OCI-LY1 (cell line): ENCODE measurements at regions not wholly inside any gene's neighbourhood (a gene's known extent, or its start where the extent isn't known, plus 50 kb on each side); places are given as distances from the start of the nearest gene placed in this dataset.
"Not testable (repeated sequence)": the region's sequence is repeated elsewhere in the genome, so short reads cannot be mapped to it uniquely, and the experiment has no call there.

Experiments
- H2AFZ ChIP-seq: fragments of 200-600 bp; sonication (generic), shearing (Covaris generic); 2 replicates; pipeline ENCODE4 v1.6.0; 2014; ENCODE audit warnings: antibody characterized with exemption, mild to moderate bottlenecking, low read length
- H3F3A ChIP-seq: fragments of 200-600 bp; sonication (generic), shearing (Covaris generic); 2 replicates; pipeline ENCODE4 v1.6.0; 2014; ENCODE audit warnings: mild to moderate bottlenecking, antibody characterized with exemption, low read length, moderate library complexity; ENCODE audit not compliant: insufficient read depth
- H3K27ac ChIP-seq: fragments of 200-600 bp; sonication (generic); 2 replicates; pipeline ENCODE4 v1.5.1; 2014; ENCODE audit warnings: low read length, mixed run types, mild to moderate bottlenecking, low read depth; ENCODE audit not compliant: poor library complexity, severe bottlenecking
- H3K27me3 ChIP-seq: fragments of 200-600 bp; sonication (generic); 2 replicates; pipeline ENCODE4 v1.6.0; 2014; ENCODE audit warnings: antibody characterized with exemption, mild to moderate bottlenecking, low read length, moderate library complexity; ENCODE audit not compliant: insufficient read depth
- H3K36me3 ChIP-seq: fragments of 200-600 bp; sonication (generic); 2 replicates; pipeline ENCODE4 v1.6.1; 2014; ENCODE audit warnings: mild to moderate bottlenecking, antibody characterized with exemption, low read length, moderate library complexity, mixed read lengths; ENCODE audit not compliant: insufficient read depth
- H3K4me1 ChIP-seq: fragments of 200-600 bp; sonication (generic); 2 replicates; pipeline ENCODE4 v1.5.1; 2014; ENCODE audit warnings: mild to moderate bottlenecking, low read length, moderate library complexity; ENCODE audit not compliant: insufficient read depth, severe bottlenecking
- H3K4me2 ChIP-seq: fragments of 200-600 bp; sonication (generic), shearing (Covaris generic); 2 replicates; pipeline ENCODE4 v1.6.1; 2014; ENCODE audit warnings: low read length
- H3K4me3 ChIP-seq: fragments of 200-600 bp; sonication (generic); 2 replicates; pipeline ENCODE4 v1.5.1; 2014; ENCODE audit warnings: low read length, low read depth, mild to moderate bottlenecking, mixed read lengths; ENCODE audit not compliant: poor library complexity, severe bottlenecking
- H3K79me2 ChIP-seq: fragments of 200-600 bp; shearing (Covaris generic); 2 replicates; pipeline ENCODE4 v1.6.1; 2016; ENCODE audit warnings: mixed run types, low read length, mixed read lengths; ENCODE audit not compliant: insufficient read depth
- H3K9ac ChIP-seq: fragments of 200-600 bp; sonication (generic), shearing (Covaris generic); 2 replicates; pipeline ENCODE4 v1.6.1; 2014; ENCODE audit warnings: mild to moderate bottlenecking, low read length, mixed read lengths
- H3K9me2 ChIP-seq: fragments of 200-600 bp; sonication (generic), shearing (Covaris generic); 2 replicates; pipeline ENCODE4 v1.6.1; 2014; ENCODE audit warnings: low read depth, mild to moderate bottlenecking, low read length, mixed read lengths
- H3K9me3 ChIP-seq: fragments of 200-600 bp; shearing (Covaris generic); 2 replicates; pipeline ENCODE4 v1.6.1; 2014; ENCODE audit warnings: low read length, mixed read lengths
- H4K20me1 ChIP-seq: fragments of 200-600 bp; sonication (generic), shearing (Covaris generic); 2 replicates; pipeline ENCODE4 v1.6.0; 2016; ENCODE audit warnings: mild to moderate bottlenecking, low read length; ENCODE audit not compliant: insufficient read depth

DNA sequence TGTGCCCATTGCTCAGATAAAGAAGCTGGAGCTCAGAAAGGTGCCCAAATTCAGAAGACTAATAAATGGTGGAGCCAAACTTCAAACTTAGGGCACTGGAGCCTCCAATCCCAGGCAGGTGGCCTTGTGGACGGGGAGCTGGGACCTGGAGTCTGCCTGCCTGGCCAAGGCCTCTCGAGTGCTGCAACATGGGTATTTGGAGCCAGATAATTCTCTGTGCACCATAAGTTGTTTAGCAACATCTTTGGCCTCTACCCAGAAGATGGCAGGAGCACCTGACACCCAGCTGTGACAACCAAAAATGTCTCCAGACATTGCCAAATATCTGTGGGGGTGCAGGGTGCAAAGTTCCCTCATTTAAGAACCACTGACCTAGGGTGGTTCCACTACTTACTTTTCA is 915.0 kb downstream of the RPIA start:
- H3K36me3 ChIP-seq, H3K4me2 ChIP-seq, H3K27me3 ChIP-seq, H3K79me2 ChIP-seq, H3K9me2 ChIP-seq, H3K9ac ChIP-seq, H3K4me3 ChIP-seq, H3K4me1 ChIP-seq, H3K27ac ChIP-seq, H3F3A ChIP-seq, H3K9me3 ChIP-seq, H2AFZ ChIP-seq, H4K20me1 ChIP-seq: not testable (repeated sequence)

DNA sequence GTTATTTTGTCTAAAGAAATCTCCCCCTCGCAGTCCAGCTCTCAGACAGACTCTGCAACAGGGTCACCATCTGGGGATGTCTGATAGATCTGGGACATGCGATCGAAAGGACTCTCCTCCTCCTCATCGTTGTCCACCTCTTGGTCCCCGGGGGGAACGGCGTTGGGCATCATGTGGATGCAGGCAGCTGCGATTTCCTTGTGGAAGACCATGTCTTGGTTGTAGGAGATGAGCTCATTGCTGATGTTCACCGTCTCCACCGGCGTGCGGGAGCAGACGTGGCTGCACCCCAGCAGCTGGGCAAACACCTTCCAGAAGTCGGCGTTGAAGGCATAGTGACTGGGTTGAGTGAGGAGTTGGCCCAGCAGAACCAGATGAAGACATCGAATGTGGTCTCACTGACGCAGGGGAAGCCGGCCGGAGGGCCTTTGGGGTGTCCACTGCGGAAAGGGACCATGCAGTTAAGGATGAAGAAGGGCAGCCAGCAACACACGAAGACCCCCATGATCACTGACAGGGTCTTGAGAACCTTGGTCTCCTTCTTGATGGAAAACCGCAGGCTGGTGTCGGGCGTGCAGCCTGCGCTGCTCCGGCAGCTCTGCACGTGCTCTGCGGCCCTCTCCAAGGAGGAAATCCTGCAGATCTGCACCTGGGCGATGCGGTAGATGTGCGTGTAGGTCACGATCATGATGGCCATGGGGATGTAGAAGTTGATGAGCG is 918.9 kb downstream of the RPIA start:
- H3K4me2 ChIP-seq, H3K36me3 ChIP-seq, H3K9ac ChIP-seq, H3K4me3 ChIP-seq, H3K79me2 ChIP-seq, H3K9me3 ChIP-seq, H4K20me1 ChIP-seq, H3K27ac ChIP-seq, H3K9me2 ChIP-seq, H3K4me1 ChIP-seq, H3K27me3 ChIP-seq, H3F3A ChIP-seq, H2AFZ ChIP-seq: not testable (repeated sequence)

DNA sequence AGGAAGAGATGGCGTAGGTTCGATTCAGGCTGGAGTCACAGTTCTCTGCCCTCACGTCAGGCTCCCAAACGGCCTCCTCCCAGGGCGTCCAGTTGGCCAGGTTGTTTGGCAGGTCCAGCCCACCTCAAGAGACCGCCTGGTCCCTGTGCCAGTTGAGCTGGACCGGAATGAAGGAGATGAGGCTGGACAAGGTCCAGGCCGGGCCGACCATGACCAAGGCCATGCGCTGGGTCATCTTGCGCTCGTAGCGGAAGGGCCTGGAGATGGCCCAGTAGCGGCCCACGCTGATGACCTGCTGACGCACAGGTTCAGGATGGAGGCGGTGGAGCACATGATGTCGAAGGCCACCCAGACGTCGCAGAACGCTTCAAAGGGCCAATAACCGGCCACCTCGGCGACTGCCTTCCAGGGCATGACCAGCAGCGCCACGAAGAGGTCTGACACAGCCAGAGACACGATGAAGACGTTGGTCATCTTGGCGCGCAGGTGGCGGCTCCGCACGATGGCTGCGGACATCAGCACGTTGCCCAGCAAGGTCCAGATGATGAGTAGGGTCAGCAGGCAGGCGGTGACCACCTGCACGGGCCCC is 919.5 kb downstream of the RPIA start:
- H2AFZ ChIP-seq, H3F3A ChIP-seq, H3K4me1 ChIP-seq, H3K9me2 ChIP-seq, H3K9ac ChIP-seq, H3K36me3 ChIP-seq, H3K27ac ChIP-seq, H3K27me3 ChIP-seq, H3K79me2 ChIP-seq, H4K20me1 ChIP-seq, H3K9me3 ChIP-seq, H3K4me2 ChIP-seq, H3K4me3 ChIP-seq: not testable (repeated sequence)

DNA sequence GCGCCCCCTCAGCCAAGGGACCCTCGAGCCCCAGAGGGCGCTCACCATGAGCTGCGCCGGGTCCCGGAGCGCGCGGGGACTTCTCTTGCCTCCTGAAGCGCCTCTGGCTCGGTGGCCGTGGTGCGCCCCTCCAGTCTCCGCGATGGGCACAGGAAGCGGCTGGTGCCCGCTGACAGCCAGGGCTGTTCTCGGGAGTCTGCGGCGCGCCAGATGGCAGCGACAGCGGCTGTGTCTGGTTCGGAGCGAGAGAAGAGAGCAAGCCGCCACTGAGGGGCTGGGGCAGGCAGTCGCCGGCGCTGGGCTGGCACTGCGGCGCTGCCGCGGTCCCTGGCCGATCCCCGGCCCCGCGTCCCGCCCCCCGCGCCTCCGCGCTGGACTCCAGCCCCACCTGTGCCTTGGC is 920.2 kb downstream of the RPIA start:
- H3K4me1 ChIP-seq = not testable (repeated sequence)

DNA sequence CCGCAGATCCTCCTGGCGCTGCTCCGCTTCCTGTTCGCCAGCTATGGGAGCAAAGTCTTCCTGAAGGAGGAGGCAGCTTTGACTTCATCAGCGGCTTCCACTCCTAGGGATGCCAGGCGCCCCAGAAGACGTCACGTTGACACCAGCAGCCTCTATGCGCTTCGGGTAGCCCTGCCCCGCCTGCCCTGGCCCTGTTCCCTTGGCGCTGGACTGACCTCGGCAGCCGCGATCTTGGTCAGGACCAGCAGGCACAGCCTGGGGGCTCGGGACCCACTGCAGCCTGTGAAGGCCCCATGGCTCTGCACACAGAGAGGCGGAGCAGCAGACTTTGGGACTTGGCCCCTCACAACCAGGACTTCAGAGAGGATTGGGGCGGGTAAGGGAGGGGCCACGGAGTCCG is 957.8 kb downstream of the RPIA start:
- H4K20me1 ChIP-seq, H3K4me2 ChIP-seq, H3K9me3 ChIP-seq, H3F3A ChIP-seq, H3K9ac ChIP-seq, H3K4me1 ChIP-seq, H3K36me3 ChIP-seq, H3K9me2 ChIP-seq, H3K27me3 ChIP-seq, H3K27ac ChIP-seq, H3K4me3 ChIP-seq, H3K79me2 ChIP-seq, H2AFZ ChIP-seq: not testable (repeated sequence)

More for the DNA sequence above, 920.2 kb downstream of the RPIA start:
- not testable (repeated sequence) for H3K9me2 ChIP-seq, H2AFZ ChIP-seq, H3F3A ChIP-seq, H3K27me3 ChIP-seq, H3K4me2 ChIP-seq, H3K79me2 ChIP-seq, H3K9ac ChIP-seq, H3K27ac ChIP-seq, H3K9me3 ChIP-seq, H3K4me3 ChIP-seq, H3K36me3 ChIP-seq, H4K20me1 ChIP-seq

DNA sequence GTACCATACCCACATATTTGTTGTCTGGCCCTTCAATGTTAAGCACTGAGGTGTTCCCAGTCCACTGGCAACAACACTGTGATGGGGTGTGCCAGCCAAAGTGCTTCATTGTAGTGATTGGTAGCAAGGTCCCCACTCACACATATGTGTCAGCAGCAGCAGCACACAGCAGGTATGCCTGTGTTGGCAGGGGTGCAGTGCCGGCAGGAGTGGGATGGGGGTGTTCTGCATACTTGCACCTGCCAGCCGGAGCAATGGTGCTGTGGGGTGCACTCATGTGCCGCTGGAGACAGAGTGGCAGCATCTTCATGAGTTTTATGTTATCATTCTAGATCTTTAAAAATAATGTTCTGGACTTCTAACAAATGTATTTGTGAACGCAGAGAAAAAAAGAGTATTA is 987.8 kb downstream of the RPIA start:
- H3K79me2 ChIP-seq, H3F3A ChIP-seq, H3K4me1 ChIP-seq, H4K20me1 ChIP-seq, H3K4me2 ChIP-seq, H3K9me3 ChIP-seq, H3K27me3 ChIP-seq, H3K27ac ChIP-seq, H2AFZ ChIP-seq, H3K4me3 ChIP-seq, H3K36me3 ChIP-seq, H3K9ac ChIP-seq, H3K9me2 ChIP-seq: not testable (repeated sequence)
